ENCODE measurements at regions not wholly inside any gene's neighbourhood (a gene's known extent, or its start where the extent isn't known, plus 50 kb on each side); places are given as distances from the start of the nearest gene placed in this dataset.

GRCh38 chr11:109371444-109372176, 50.4 kb upstream of the C11orf87 start:
- no peak for DNase-seq
